GM18867 (cell line): ENCODE measurements at regions not wholly inside any gene's neighbourhood (a gene's known extent, or its start where the extent isn't known, plus 50 kb on each side); places are given as distances from the start of the nearest gene placed in this dataset.

Experiments
- ATAC-seq: cut with Tn5 transposase; IDR thresholded peaks from one replicate; pipeline ENCODE4 v1.9.1; 2021; ENCODE audit warnings: mild to moderate bottlenecking, moderate library complexity; ENCODE audit not compliant: unreplicated experiment

DNA sequence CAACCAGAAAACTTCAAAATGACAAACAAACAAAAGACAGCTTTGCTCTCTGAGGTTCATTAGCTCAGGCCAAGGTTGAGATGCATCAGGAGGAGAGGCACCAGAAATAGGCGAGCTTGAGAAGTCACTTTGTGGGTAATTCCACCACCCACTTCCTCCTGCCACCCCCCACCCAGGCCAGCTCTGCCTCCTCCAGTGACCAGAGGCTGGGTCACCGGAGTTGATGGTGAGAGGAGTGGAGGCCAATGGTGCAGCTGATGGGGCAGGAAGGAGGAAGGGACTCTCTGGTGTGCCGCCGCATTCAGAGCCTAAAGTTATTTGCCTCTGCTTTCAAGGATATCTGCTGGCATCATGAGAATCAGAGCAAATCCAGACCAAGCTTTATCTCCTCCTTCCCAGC lies 73.8 kb upstream of the ASTN2 start:
- ATAC-seq = no peak

DNA sequence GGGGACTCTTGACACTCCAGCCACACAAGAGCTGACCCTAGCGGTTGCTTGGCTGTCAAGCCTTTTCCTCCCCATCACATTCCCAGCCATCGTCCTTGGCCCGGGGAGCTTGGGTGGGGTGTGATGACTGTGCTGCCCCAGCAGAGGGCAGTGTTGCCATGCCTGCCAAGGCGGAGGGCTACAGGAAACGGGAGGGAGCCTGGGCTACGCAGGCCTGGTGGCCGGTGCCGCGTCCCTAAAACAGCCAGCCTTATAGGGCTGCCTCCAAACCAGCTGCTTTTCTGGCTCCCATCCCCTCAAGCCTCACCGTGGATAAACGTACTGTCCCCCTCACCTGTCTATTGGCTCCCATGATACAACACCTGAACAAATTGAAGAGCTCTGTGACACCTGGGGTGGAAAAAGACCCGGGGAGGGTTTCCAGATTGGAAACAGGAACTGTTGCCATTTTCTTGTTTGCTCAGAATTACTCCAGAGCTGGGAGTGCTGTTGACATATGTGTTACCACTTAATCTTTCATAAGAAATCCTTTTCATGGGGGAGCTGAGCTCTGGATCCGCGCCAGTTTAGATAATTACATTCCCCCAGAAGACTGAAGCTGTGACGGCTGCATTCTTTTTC lies 72.8 kb upstream of the ASTN2 start:
- ATAC-seq = peak; percentile 98

DNA sequence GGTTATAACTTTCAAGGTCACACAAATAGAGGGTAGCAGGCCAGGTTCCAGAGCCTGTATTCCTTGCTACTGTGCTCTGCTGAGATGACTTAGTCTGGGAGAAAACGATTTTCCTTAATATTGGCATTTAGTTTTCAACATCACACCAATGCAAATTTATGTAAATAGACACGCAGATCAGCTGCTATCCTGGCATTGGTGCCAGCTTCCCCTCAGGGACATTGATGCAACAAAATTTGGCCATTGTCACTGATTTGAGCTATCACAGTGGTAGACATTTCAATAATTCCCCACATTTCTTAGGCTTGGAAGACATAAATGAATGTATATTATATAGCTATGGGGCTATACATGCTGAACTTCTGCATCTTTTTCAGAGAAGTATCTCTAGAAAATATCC lies 71.6 kb upstream of the ASTN2 start:
- no peak for ATAC-seq

DNA sequence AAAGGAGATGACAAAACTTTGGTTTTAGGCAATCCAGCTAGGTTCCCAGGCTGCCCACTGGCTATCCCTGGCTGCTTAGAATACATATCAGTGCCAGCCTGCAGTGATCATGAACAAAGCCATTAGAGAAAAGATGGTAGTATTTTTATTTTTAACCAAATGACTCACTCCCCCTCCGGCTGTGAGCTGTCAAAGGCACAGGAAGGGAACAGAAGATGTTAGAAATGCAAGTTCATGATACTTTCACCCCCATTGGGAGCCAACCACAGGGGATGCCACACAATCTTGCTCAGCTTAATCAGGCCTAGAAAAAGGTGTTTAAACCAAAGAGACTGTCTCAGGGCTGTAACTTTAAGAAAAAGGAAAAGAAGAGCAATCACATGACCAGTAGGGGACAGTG lies 70.3 kb upstream of the ASTN2 start:
- ATAC-seq = no peak

DNA sequence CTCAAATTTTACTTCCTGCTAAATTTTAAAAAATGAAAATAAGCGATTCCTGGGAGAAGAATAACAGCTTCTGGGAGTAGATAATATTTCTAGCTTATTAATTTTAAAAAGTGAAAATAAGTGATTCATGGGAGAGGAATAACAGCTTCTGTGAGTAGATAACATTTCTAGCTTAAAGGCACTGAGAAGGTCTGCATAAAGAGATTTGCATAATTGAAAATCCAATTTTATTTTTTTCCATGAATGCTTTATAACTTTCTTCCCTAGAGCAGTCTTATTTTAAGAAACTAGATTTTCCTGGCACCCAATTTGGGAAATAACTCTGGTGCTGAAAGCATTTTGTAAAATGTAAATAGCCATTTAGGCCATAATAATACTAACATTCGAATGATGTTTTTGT lies 65.9 kb upstream of the ASTN2 start:
- ATAC-seq = no peak

DNA sequence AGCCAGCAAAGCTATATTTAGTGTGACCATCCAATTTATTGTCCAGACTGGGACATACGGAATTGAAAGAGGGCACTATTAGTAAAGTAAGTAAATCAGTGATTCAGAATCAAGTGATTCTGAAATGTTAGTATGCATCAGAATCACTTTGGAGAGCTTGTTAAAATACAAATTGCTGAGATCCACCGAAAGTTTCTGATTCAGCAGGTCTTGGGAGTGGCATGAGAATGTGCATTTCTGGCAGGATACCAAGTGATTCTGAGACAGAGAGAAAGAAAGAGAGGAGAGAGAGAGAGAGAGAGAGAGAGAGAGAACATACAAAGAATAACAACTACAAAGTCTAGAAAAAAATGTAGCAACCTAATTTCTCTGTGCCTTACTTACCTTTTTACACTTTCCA lies 65.4 kb upstream of the ASTN2 start:
- no peak for ATAC-seq

DNA sequence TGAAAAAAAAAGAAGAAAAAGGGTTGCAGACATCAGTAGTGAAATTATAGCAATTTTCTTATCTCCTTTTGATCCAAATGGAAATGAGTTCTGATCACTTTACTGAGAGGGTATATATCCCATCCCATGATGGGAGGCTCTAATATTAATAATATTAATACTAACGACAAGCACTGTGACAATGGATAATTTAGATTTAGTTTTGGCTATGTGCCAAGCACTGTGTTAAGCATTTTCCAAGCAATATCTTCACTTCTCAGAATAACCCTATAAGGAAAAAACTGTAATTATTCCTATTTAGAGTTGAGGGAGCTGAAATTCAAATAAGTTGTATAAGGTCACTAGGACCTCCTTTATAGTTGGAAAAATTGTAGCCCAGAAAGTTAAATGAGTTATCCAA lies 58.4 kb upstream of the ASTN2 start:
- no peak for ATAC-seq

DNA sequence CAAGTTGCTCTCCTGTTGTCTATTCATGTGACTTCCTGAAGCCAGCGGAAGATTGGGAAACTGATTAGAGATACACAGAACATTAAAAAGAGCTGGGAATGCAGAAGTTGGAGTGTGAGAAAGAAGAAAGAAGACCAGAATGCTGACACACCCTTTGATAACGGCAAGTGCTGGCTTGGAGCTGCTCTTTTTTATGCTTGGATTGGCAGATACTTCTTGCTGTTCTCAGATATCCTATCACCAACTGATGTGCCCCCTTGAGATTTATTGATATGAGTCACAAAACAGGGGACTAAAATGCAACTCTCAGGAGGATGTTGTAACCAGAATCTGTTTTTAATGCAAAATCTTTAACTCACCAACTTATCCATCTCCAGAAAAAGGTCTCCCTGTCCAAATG lies 56.0 kb upstream of the ASTN2 start:
- no peak for ATAC-seq

DNA sequence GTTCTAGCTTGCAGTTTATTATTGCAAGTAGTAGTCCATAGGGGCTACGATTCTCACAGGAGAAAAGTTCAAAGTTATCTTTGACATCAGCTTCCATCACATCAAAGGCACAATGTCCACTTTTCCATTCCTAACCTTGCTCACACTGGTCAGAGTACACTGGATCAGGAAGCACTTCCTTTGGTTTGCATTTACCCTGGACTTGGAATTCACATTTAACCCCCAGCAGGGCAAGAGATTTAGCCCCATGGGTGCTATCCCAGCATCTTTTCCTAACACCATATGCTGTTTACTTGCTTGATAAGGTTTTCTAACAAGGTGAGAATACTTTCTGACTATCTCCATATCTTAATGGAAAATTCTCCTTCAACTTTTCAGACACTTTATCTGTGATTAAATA lies 55.6 kb upstream of the ASTN2 start:
- ATAC-seq = no peak

DNA sequence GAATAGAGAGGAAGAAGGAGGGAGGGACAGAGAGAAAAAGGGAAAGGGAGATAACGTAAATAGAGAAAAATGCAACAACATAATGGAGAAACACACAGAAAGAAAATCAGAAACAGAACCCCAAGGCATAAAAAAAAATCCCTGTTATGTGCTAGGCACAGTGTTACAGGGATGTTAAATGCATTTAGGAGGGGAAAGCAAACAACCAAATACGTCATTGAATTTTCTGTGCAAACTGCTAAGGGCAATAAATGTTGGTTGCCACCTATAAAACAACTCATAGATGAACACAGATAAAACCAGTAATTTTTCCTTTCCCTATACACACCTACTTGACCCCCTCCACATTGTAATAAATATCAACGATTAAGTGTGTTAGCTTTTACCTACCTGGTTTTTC lies 51.3 kb upstream of the ASTN2 start:
- ATAC-seq = no peak

DNA sequence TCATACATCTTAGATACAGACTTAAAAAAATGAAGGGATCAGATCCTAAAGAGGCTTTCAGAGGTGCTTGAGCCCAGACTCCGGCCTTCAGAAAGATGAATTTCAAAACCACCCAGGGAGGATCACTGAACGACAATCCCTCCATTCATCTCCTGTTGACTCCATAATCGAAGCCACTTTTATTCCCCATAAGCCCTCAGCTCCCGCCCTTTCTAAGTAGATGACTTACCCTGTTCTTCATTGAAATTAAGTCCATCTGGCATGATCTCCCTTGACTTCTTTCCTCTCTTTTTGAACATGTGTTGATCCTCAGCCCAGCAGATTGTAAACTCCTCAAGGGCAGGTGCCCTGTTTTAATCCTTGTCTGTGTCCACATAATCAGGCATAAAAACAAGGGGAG lies 50.8 kb upstream of the ASTN2 start:
- no peak for ATAC-seq

DNA sequence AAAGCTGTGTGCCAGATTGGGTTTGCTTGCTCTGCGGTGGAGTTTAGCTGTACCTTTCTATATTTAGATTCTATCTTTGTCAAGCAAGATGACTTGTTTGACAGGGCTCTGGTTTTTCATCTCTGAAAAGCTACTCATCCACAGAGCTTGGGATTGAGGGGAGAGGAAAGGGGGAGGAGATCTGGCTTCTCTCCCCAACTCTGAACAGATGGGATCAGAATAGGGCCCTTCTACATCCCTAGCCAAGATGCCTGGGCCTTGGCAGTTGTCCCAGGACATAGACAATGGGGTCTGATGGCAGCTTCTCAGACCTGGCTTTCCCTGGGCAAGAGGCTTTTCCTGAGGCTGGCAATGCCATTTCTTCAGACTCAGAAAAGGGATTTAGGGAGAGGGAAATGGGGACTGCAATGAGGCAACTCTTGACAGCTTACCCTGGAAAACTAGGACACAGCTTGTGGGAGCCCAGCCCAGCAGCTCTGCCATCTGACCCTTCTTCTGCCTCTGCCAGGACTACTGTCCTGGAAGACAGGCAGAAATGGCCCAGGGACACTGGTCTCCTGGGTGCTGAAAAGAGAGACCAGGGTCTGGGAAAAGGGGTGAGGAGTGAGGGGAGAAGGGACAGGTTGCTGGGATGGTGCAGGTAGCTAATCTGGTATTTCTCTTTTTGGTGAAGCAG lies 50.2 kb upstream of the ASTN2 start:
- ATAC-seq = no peak
